Upper lobe of left lung (tissue), 4 donors: ENCODE measurements at regions not wholly inside any gene's neighbourhood (a gene's known extent, or its start where the extent isn't known, plus 50 kb on each side); places are given as distances from the start of the nearest gene placed in this dataset.

Source experiments
- POLR2A ChIP-seq, 4 donors: fragments of 450-650 bp; IDR thresholded peaks; one replicate each; pipeline ENCODE4 v1.5.1; 2016 to 2017; ENCODE audit warnings: antibody characterized with exemption in 4 of 4, mild to moderate bottlenecking in 2 of 4
- POLR2AphosphoS5 ChIP-seq, 2 donors: sonication (generic); formaldehyde crosslinking; IDR thresholded peaks; one replicate each; pipeline ENCODE4 v1.5.1; 2017; ENCODE audit warnings: antibody characterized with exemption in 2 of 2
- TF ChIP-seq, protein P1 (sequence below), 6 experiments: fragments of 450-650 bp in 4 of 6; fragments of 200-600 bp in 2 of 6; sonication (generic) in 2 of 6; IDR thresholded peaks; one replicate each; pipeline ENCODE4 v1.5.1; 2016 to 2019; ENCODE audit warnings: antibody characterized with exemption in 6 of 6

GRCh38 chr4:163624727-163625126 is 130.2 kb downstream of the TMA16 start:
- TF ChIP-seq, protein P1, sequence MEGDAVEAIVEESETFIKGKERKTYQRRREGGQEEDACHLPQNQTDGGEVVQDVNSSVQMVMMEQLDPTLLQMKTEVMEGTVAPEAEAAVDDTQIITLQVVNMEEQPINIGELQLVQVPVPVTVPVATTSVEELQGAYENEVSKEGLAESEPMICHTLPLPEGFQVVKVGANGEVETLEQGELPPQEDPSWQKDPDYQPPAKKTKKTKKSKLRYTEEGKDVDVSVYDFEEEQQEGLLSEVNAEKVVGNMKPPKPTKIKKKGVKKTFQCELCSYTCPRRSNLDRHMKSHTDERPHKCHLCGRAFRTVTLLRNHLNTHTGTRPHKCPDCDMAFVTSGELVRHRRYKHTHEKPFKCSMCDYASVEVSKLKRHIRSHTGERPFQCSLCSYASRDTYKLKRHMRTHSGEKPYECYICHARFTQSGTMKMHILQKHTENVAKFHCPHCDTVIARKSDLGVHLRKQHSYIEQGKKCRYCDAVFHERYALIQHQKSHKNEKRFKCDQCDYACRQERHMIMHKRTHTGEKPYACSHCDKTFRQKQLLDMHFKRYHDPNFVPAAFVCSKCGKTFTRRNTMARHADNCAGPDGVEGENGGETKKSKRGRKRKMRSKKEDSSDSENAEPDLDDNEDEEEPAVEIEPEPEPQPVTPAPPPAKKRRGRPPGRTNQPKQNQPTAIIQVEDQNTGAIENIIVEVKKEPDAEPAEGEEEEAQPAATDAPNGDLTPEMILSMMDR (IDR thresholded peaks at IDR 0.05), result no peak
- TF ChIP-seq POLR2AphosphoS5 (IDR thresholded peaks at IDR 0.05), result no peak
- no peak for TF ChIP-seq POLR2A (IDR thresholded peaks at IDR 0.05)
